ENCODE measurements at regions not wholly inside any gene's neighbourhood (a gene's known extent, or its start where the extent isn't known, plus 50 kb on each side); places are given as distances from the start of the nearest gene placed in this dataset.

DNA sequence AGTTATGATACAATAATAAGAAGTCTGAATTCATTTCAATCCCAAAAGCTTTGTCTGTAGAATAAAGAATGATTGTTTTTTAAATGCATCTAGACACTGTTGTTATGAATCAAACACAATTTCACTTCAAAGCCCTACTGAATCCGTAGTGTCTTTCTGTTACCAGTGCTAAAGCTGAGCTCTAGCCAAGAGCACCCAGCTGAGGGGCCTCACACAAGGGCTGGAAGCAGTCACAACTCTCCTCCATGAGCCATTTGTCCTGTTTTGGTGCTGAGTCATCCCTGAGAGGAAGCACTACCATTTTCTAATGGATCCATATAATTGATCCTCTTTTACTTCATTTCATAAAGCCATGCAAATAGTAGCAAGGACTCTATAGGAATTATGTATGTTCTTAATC lies 158.2 kb upstream of the ANKRD28 start:
- dilution Hi-C loops (cut with MboI; ENCODE audit: extremely low pct_ligation_motif_present, low sequenced_read_pairs): no loop called here
- Histone ChIP-seq H3K36me3 (ENCODE audit: control insufficient read depth in 2 of 2, extremely low read depth in 1 of 2, insufficient read depth in 2 of 2, low read length in 2 of 2) (no peaks in the 10 kb centered on the region), H3K9me3 (ENCODE audit: control insufficient read depth, low read depth, low read length) (no peaks in the 10 kb centered on the region), H3K4me3 (ENCODE audit: control insufficient read depth in 2 of 3, extremely low read depth in 1 of 3, insufficient read depth in 2 of 3, low read depth in 1 of 3, low read length in 3 of 3) (no peak overlapping the region), H3K27me3 (ENCODE audit: control insufficient read depth, extremely low read depth, insufficient read depth, low read length) (no peaks in the 10 kb centered on the region), H3K4me1 (ENCODE audit: control insufficient read depth, extremely low read depth, insufficient read depth, low read length) (no peaks in the 10 kb centered on the region), H2AFZ (ENCODE audit: control insufficient read depth, low read length) (no peak overlapping the region), H4K20me1 (ENCODE audit: control insufficient read depth, extremely low read depth, insufficient read depth, low read length) (no peaks in the 10 kb centered on the region), H3K79me2 (ENCODE audit: control insufficient read depth, insufficient read depth, low read length) (no peaks in the 10 kb centered on the region), H3K9me1 (ENCODE audit: control insufficient read depth, extremely low read depth, insufficient read depth, low read length) (no peaks in the 10 kb centered on the region), H3K4me2 (ENCODE audit: control insufficient read depth, extremely low read depth, insufficient read depth, low read depth, low read length) (no peak overlapping the region), H3K9ac (ENCODE audit: control insufficient read depth, extremely low read depth, insufficient read depth, low read length) (no peak overlapping the region), H3K27ac (ENCODE audit: control insufficient read depth, insufficient read depth, low read length) (no peak overlapping the region)
- FAIRE-seq (no peak), DNase-seq (ENCODE audit: low read depth, low spot score) (no peak)
- no peak for TF ChIP-seq EZH2 (IDR thresholded peaks at IDR 0.05; ENCODE audit: low read length)
- TF ChIP-seq, protein P1, sequence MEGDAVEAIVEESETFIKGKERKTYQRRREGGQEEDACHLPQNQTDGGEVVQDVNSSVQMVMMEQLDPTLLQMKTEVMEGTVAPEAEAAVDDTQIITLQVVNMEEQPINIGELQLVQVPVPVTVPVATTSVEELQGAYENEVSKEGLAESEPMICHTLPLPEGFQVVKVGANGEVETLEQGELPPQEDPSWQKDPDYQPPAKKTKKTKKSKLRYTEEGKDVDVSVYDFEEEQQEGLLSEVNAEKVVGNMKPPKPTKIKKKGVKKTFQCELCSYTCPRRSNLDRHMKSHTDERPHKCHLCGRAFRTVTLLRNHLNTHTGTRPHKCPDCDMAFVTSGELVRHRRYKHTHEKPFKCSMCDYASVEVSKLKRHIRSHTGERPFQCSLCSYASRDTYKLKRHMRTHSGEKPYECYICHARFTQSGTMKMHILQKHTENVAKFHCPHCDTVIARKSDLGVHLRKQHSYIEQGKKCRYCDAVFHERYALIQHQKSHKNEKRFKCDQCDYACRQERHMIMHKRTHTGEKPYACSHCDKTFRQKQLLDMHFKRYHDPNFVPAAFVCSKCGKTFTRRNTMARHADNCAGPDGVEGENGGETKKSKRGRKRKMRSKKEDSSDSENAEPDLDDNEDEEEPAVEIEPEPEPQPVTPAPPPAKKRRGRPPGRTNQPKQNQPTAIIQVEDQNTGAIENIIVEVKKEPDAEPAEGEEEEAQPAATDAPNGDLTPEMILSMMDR (optimal IDR thresholded peaks at IDR 0.05 in 1 of 3, IDR thresholded peaks at IDR 0.05 in 1 of 3, conservative IDR thresholded peaks at IDR 0.05 in 1 of 3; ENCODE audit: extremely low read depth in 1 of 3, insufficient read depth in 2 of 3, low read length in 3 of 3): no peak

DNA sequence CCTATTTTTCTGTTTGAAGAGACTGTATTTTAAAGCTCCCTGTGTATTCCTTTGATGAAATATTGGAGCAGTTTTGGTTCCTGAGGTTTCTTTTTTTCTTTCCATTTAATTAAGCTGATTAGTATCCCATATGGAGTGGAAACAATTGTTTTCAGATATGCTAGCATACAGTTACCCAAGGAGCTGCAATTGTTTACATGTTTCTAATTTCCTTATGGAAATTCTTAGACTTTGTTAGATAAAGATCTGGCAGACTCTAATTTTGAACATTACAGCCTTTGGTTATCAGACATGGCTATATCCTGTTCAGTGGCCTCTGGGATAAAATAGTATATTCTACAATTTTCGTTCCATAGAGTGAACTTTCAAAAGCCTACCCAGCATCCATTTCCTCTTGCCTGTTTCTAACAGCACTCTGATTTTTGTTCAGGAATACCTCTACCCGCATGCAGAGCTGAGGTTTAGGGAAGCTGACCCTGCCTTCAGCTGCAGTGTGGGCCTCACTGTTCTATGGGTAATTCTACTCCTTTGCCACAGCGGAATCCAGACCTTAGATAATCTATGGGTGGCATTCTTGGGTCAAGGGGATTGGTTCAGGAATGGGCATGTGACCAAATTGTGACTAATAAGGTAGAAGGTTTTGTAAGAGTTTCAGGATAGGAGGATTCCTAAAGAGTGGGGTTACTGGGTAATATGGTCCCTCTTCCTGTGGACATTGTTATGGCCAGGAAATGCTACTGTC lies 161.1 kb upstream of the ANKRD28 start:
- FAIRE-seq (no peak), DNase-seq (ENCODE audit: low read depth, low spot score) (no peak)
- dilution Hi-C loops (cut with MboI; ENCODE audit: extremely low pct_ligation_motif_present, low sequenced_read_pairs): no loop called here
- H3K9ac ChIP-seq (ENCODE audit: control insufficient read depth, extremely low read depth, insufficient read depth, low read length): no peak overlapping the region
- no peak overlapping the region for H3K27ac ChIP-seq (ENCODE audit: control insufficient read depth, insufficient read depth, low read length)
- H3K4me1 ChIP-seq (ENCODE audit: control insufficient read depth, extremely low read depth, insufficient read depth, low read length): no peaks in the 10 kb centered on the region
- no peaks in the 10 kb centered on the region for H3K9me1 ChIP-seq (ENCODE audit: control insufficient read depth, extremely low read depth, insufficient read depth, low read length)
- H3K27me3 ChIP-seq (ENCODE audit: control insufficient read depth, extremely low read depth, insufficient read depth, low read length): no peaks in the 10 kb centered on the region
- no peaks in the 10 kb centered on the region for H4K20me1 ChIP-seq (ENCODE audit: control insufficient read depth, extremely low read depth, insufficient read depth, low read length)
- no peaks in the 10 kb centered on the region for H3K9me3 ChIP-seq (ENCODE audit: control insufficient read depth, low read depth, low read length)
- no peak overlapping the region for H2AFZ ChIP-seq (ENCODE audit: control insufficient read depth, low read length)
- no peaks in the 10 kb centered on the region for H3K79me2 ChIP-seq (ENCODE audit: control insufficient read depth, insufficient read depth, low read length)
- H3K4me2 ChIP-seq (ENCODE audit: control insufficient read depth, extremely low read depth, insufficient read depth, low read depth, low read length): no peak overlapping the region
- no peaks in the 10 kb centered on the region for H3K36me3 ChIP-seq (ENCODE audit: control insufficient read depth in 2 of 2, extremely low read depth in 1 of 2, insufficient read depth in 2 of 2, low read length in 2 of 2)
- H3K4me3 ChIP-seq (ENCODE audit: control insufficient read depth in 2 of 3, extremely low read depth in 1 of 3, insufficient read depth in 2 of 3, low read depth in 1 of 3, low read length in 3 of 3): no peak overlapping the region
- no peak for TF ChIP-seq EZH2 (IDR thresholded peaks at IDR 0.05; ENCODE audit: low read length)
- TF ChIP-seq, protein P1 (optimal IDR thresholded peaks at IDR 0.05 in 1 of 3, IDR thresholded peaks at IDR 0.05 in 1 of 3, conservative IDR thresholded peaks at IDR 0.05 in 1 of 3; ENCODE audit: extremely low read depth in 1 of 3, insufficient read depth in 2 of 3, low read length in 3 of 3): no peak

All from keratinocyte (primary cell).